Neuronal stem cell (in vitro differentiated cells): ENCODE measurements at regions not wholly inside any gene's neighbourhood (a gene's known extent, or its start where the extent isn't known, plus 50 kb on each side); places are given as distances from the start of the nearest gene placed in this dataset.

Experiments used
- DNase-seq: peaks from one replicate; pipeline ENCODE4 v3.0.0-alpha.2; 2013; ENCODE audit warnings: low spot score
- H2AFZ ChIP-seq: one replicate; pipeline ENCODE4 v1.6.1; 2013; ENCODE audit warnings: mild to moderate bottlenecking, low read length, inconsistent platforms
- H2AK5ac ChIP-seq: 2 replicates; pipeline ENCODE4 v1.6.1; 2013; ENCODE audit warnings: low read depth, mild to moderate bottlenecking, inconsistent platforms, low read length, moderate library complexity, mixed read lengths
- H2BK120ac ChIP-seq: 2 replicates; pipeline ENCODE4 v1.6.1; 2013; ENCODE audit warnings: low read depth, mild to moderate bottlenecking, inconsistent platforms, low read length, moderate library complexity, mixed read lengths
- H2BK12ac ChIP-seq: one replicate; pipeline ENCODE4 v1.6.1; 2013; ENCODE audit warnings: low read length, inconsistent platforms
- H2BK15ac ChIP-seq: 2 replicates; pipeline ENCODE4 v1.6.1; 2013; ENCODE audit warnings: mild to moderate bottlenecking, low read length, inconsistent platforms, mixed read lengths
- H2BK5ac ChIP-seq: one replicate; pipeline ENCODE4 v1.6.1; 2013; ENCODE audit warnings: inconsistent platforms, mild to moderate bottlenecking, low read length, moderate library complexity
- H3K14ac ChIP-seq: one replicate; pipeline ENCODE4 v1.6.1; 2013; ENCODE audit warnings: low read length, inconsistent platforms
- H3K18ac ChIP-seq: 2 replicates; pipeline ENCODE4 v1.6.1; 2013; ENCODE audit warnings: low read length, inconsistent platforms
- H3K23ac ChIP-seq: 2 replicates; pipeline ENCODE4 v1.6.1; 2013; ENCODE audit warnings: low read depth, mild to moderate bottlenecking, mixed read lengths, low read length, inconsistent platforms; ENCODE audit not compliant: poor library complexity
- H3K27ac ChIP-seq: replicated peaks from 3 replicates; pipeline ENCODE4 v1.5.1; 2013; ENCODE audit warnings: low read length, inconsistent platforms
- H3K27me3 ChIP-seq, 3 experiments: 2 replicates each; pipeline ENCODE4 v1.6.1; 2013; ENCODE audit warnings: low read length in 3 of 3, mild to moderate bottlenecking in 2 of 3, inconsistent platforms in 1 of 3, low read depth in 1 of 3, mixed read lengths in 1 of 3, moderate library complexity in 1 of 3; ENCODE audit not compliant: control insufficient read depth in 3 of 3, insufficient read depth in 3 of 3
- H3K36me3 ChIP-seq, 2 donors: replicated peaks in 1 of 2; 2 replicates each; pipeline ENCODE4 v1.6.1; 2013; ENCODE audit warnings: low read length in 2 of 2; ENCODE audit not compliant: control insufficient read depth in 2 of 2, insufficient read depth in 2 of 2
- H3K4ac ChIP-seq: 2 replicates; pipeline ENCODE4 v1.6.1; 2013; ENCODE audit warnings: inconsistent platforms, mild to moderate bottlenecking, low read length, moderate library complexity
- H3K4me1 ChIP-seq, 2 donors: 1 replicate in 1 of 2; 2 replicates in 1 of 2; pipeline ENCODE4 v1.6.1; 2013; ENCODE audit warnings: low read length in 2 of 2, low read depth in 1 of 2; ENCODE audit not compliant: control insufficient read depth in 2 of 2, insufficient read depth in 1 of 2
- H3K4me2 ChIP-seq: one replicate; pipeline ENCODE4 v1.6.1; 2013; ENCODE audit warnings: mild to moderate bottlenecking, low read length, inconsistent platforms; ENCODE audit not compliant: insufficient read depth, poor library complexity, severe bottlenecking
- H3K4me3 ChIP-seq, 2 donors: 2 replicates each; pipeline ENCODE4 v1.5.1; 2013; ENCODE audit warnings: low read length in 2 of 2, mild to moderate bottlenecking in 2 of 2, inconsistent platforms in 1 of 2, moderate library complexity in 1 of 2
- H3K79me1 ChIP-seq: one replicate; pipeline ENCODE4 v1.6.1; 2013; ENCODE audit warnings: low read depth, mild to moderate bottlenecking, inconsistent platforms, low read length, moderate library complexity
- H3K9ac ChIP-seq: one replicate; pipeline ENCODE4 v1.6.1; 2013; ENCODE audit warnings: mild to moderate bottlenecking, low read depth, low read length, inconsistent platforms; ENCODE audit not compliant: poor library complexity
- H3K9me3 ChIP-seq, 2 donors: replicated peaks in 1 of 2; 2 replicates each; pipeline versions ENCODE3 to v1.6.1; 2013; ENCODE audit warnings: low read length in 2 of 2, mild to moderate bottlenecking in 2 of 2, inconsistent platforms in 1 of 2, low read depth in 1 of 2, mixed read lengths in 1 of 2, moderate library complexity in 1 of 2; ENCODE audit not compliant: control insufficient read depth in 2 of 2, insufficient read depth in 1 of 2
- H4K8ac ChIP-seq: one replicate; pipeline ENCODE4 v1.6.1; 2013; ENCODE audit warnings: low read depth, mild to moderate bottlenecking, inconsistent platforms, low read length, moderate library complexity
- H4K91ac ChIP-seq: one replicate; pipeline ENCODE4 v1.6.1; 2013; ENCODE audit warnings: low read length, low read depth, mild to moderate bottlenecking, inconsistent platforms; ENCODE audit not compliant: poor library complexity
- WGBS, 2 donors: extraction: QIAGEN DNeasy Blood & Tissue Kit; methylation state at CpG; one replicate each; pipeline ENCODE4 v1.1.7; 2013; ENCODE audit warnings: missing lambda C conversion rate in 2 of 2, mixed read lengths in 1 of 2; ENCODE audit not compliant: insufficient read length in 2 of 2, insufficient replicate concordance in 1 of 2; ENCODE audit errors: extremely low coverage in 2 of 2; 5-methylcytosine and 5-hydroxymethylcytosine counted together

DNA sequence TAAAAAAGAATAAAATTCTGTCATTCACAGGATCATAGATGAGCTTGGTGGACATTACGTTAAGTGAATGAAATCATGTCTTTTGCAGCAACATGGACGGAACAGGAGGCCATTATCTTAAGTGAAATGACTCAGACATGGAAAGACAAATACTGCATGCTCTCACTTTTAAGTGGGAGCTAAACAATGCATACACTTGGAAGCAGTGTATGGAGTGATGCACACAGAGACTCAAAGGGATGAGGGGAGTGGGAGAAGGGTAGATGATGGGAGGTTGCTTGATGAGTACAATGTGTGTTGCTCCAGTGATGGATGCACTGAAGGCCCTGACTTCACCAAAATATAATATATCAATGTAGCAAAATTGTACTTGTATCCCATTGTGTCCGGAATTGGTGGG, 293.4 kb downstream of the CD109 start:
- no peak for DNase-seq
- Histone ChIP-seq H3K27ac (no peak overlapping the region), H3K36me3 (no peaks in the 10 kb centered on the region), H2BK5ac (no peak overlapping the region), H3K4me1 (no peaks in the 10 kb centered on the region), H4K91ac (no peak overlapping the region), H3K4ac (no peak overlapping the region), H3K14ac (no peak overlapping the region), H3K18ac (no peak overlapping the region), H3K9me3 (no peaks in the 10 kb centered on the region), H2AFZ (no peak overlapping the region), H2AK5ac (no peak overlapping the region), H3K9ac (no peak overlapping the region), H3K27me3 (no peaks in the 10 kb centered on the region), H3K4me2 (no peak overlapping the region), H4K8ac (no peak overlapping the region), H2BK15ac (no peak overlapping the region), H2BK12ac (no peak overlapping the region), H3K4me3 (no peak overlapping the region), H3K23ac (no peak overlapping the region), H2BK120ac (no peak overlapping the region), H3K79me1 (no peaks in the 10 kb centered on the region)
- no CpG with 5 or more reads among the region's 3 CpGs for WGBS, 2 donors

DNA sequence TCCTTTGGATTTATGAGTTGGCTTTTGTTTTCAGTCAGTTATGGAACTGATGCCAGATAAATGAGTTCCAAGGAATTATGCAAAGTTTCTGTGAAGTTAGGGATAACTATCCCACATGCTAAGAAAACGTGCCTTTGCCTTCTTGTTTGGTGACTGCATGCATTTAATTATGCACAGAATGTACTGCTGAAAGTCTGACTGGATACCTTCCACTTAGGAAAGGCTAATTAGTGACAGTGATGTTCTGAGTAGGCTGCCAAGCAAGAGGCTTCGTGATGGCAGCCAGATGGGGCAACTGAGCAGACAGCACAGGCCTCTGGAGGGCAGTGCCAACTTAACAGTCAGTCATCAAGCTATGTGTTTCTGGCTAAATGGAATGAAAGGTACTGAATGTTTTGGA, 289.9 kb downstream of the CD109 start:
- no peak for DNase-seq

DNA sequence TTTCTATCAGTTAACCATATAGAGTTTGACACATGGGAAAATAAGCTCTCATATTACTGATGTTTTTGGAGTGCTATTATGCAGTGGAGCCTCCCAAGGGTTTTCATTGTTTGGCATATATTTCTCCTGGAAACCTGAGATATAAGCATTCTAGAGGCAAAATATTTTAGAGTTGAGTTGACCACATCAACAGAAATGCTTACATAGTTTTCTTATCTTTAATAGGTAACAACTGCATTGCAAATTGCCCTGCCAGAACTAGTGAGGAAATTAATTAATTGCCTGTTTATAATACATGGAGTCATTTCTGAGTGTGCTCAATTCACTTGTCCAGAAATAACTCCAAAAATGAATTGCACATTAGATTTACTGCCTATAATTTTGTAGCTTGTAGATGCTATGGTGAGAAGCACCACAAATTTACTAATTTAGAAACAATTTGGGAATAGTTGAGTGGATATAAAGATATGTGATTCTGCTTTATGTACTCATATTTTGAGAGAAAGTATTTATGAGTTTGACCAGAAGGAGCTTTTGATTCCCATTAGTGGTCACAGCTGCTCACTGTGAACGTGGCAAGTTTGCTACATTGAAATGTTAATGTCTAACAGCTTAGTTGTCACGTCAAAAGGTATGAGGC, 288.7 kb downstream of the CD109 start:
- Histone ChIP-seq H2BK15ac (no peak overlapping the region), H4K91ac (no peak overlapping the region), H3K4me3 (no peak overlapping the region), H2BK5ac (no peak overlapping the region), H2BK12ac (no peak overlapping the region), H3K27me3 (no peaks in the 10 kb centered on the region), H3K27ac (no peak overlapping the region), H2AK5ac (no peak overlapping the region), H3K36me3 (no peaks in the 10 kb centered on the region), H3K18ac (no peak overlapping the region), H4K8ac (no peak overlapping the region), H3K9ac (no peak overlapping the region), H3K4ac (no peak overlapping the region), H2BK120ac (no peak overlapping the region), H2AFZ (no peak overlapping the region), H3K4me2 (no peak overlapping the region), H3K14ac (no peak overlapping the region), H3K4me1 (no peaks in the 10 kb centered on the region), H3K23ac (no peak overlapping the region), H3K9me3 (no peaks in the 10 kb centered on the region), H3K79me1 (no peaks in the 10 kb centered on the region)
- no CpG with 5 or more reads among the region's 2 CpGs for WGBS, 2 donors
- DNase-seq: no peak

More for the DNA sequence above, 289.9 kb downstream of the CD109 start:
- Histone ChIP-seq H3K4me1 (no peaks in the 10 kb centered on the region), H2BK120ac (no peak overlapping the region), H3K4ac (no peak overlapping the region), H3K23ac (no peak overlapping the region), H3K27me3 (no peaks in the 10 kb centered on the region), H3K4me3 (no peak overlapping the region), H2BK15ac (no peak overlapping the region), H3K27ac (no peak overlapping the region), H4K91ac (no peak overlapping the region), H3K79me1 (no peaks in the 10 kb centered on the region), H3K14ac (no peak overlapping the region), H3K9ac (no peak overlapping the region), H2AFZ (no peak overlapping the region), H4K8ac (no peak overlapping the region), H3K4me2 (no peak overlapping the region), H3K9me3 (no peaks in the 10 kb centered on the region), H2BK5ac (no peak overlapping the region), H2AK5ac (no peak overlapping the region), H3K36me3 (no peaks in the 10 kb centered on the region), H2BK12ac (no peak overlapping the region), H3K18ac (no peak overlapping the region)
- WGBS, 2 donors: no CpG with 5 or more reads among the region's 2 CpGs

DNA sequence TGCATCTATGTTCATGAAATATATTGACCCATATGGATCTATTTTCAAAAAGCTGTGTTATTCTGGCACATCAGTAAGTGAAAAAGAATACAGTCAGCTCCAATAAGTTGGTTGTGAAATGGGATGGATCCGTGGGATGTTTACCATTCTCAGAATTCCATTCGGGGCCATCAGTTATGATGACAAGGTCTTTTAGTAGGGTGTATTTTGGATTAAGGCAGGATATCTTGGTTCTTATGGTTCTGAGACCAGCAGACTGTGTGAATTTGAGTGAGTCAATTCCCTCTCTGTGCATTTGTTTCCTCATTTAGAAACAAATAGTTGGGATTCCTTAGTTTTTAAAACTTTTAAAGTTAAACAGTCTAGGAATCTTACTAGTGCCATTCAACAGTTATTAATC, 287.4 kb downstream of the CD109 start:
- WGBS, 2 donors: no CpG with 5 or more reads among the region's 2 CpGs
- no peak overlapping the region for H3K4me3 ChIP-seq
- no peak overlapping the region for H3K4me2 ChIP-seq
- no peaks in the 10 kb centered on the region for H3K36me3 ChIP-seq
- no peak overlapping the region for H2BK12ac ChIP-seq
- H3K4me1 ChIP-seq: no peaks in the 10 kb centered on the region
- H3K9me3 ChIP-seq: no peaks in the 10 kb centered on the region
- no peak overlapping the region for H4K8ac ChIP-seq
- H3K4ac ChIP-seq: no peak overlapping the region
- no peak overlapping the region for H2BK15ac ChIP-seq
- no peak overlapping the region for H3K18ac ChIP-seq
- H4K91ac ChIP-seq: no peak overlapping the region
- no peak for DNase-seq
- no peak overlapping the region for H2AFZ ChIP-seq
- H2BK120ac ChIP-seq: no peak overlapping the region
- H2BK5ac ChIP-seq: no peak overlapping the region
- no peaks in the 10 kb centered on the region for H3K79me1 ChIP-seq
- no peak overlapping the region for H3K27ac ChIP-seq
- H2AK5ac ChIP-seq: no peak overlapping the region
- H3K23ac ChIP-seq: no peak overlapping the region
- H3K9ac ChIP-seq: no peak overlapping the region
- no peaks in the 10 kb centered on the region for H3K27me3 ChIP-seq
- H3K14ac ChIP-seq: no peak overlapping the region
